ENCODE measurements at regions not wholly inside any gene's neighbourhood (a gene's known extent, or its start where the extent isn't known, plus 50 kb on each side); places are given as distances from the start of the nearest gene placed in this dataset.
"Not testable (repeated sequence)": the region's sequence is repeated elsewhere in the genome, so short reads cannot be mapped to it uniquely, and the experiment has no call there.

DNA sequence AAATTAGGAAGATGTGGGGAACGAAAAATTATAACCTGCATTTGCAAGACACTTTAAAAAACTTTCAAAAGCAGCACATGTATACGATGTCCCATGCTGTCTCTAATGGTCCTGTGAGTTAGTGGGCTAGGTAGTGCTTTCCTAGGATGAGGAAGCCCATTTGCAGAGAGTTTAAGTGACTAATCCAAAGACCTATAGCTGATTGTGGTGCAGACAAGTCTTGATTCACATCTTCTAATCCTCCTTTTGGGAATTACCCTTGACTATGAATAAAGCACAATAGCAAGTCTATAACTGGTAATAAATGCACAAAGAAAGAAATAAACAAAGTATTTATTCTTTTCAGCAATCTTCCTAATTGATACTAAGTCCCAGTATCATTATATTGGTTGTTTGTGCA lies 234.6 kb upstream of the FANCL start:
- no peak for DNase-seq
- ATAC-seq, result no peak

GRCh38 chr2:58473165-58473564 lies 232.0 kb upstream of the FANCL start:
- TF ChIP-seq CTCF (IDR thresholded peaks at IDR 0.05), result no peak
- H3K4me1 ChIP-seq (ENCODE audit: low read depth), result no peaks in the 10 kb centered on the region
- H3K9me3 ChIP-seq, result no peaks in the 10 kb centered on the region
- no peaks in the 10 kb centered on the region for H3K36me3 ChIP-seq (ENCODE audit: low read depth)
- H3K4me3 ChIP-seq, result no peak overlapping the region
- ATAC-seq, result no peak
- DNase-seq, result no peak
- intact Hi-C loops (cut with DNase I, micrococcal nuclease), result no loop called here

More for the DNA sequence above, 234.6 kb upstream of the FANCL start:
- no peaks in the 10 kb centered on the region for H3K9me3 ChIP-seq
- no peak for TF ChIP-seq CTCF (IDR thresholded peaks at IDR 0.05)
- H3K36me3 ChIP-seq (ENCODE audit: low read depth), result no peaks in the 10 kb centered on the region
- no peaks in the 10 kb centered on the region for H3K4me1 ChIP-seq (ENCODE audit: low read depth)
- H3K4me3 ChIP-seq, result no peak overlapping the region
- intact Hi-C loops (cut with DNase I, micrococcal nuclease), result no loop called here

DNA sequence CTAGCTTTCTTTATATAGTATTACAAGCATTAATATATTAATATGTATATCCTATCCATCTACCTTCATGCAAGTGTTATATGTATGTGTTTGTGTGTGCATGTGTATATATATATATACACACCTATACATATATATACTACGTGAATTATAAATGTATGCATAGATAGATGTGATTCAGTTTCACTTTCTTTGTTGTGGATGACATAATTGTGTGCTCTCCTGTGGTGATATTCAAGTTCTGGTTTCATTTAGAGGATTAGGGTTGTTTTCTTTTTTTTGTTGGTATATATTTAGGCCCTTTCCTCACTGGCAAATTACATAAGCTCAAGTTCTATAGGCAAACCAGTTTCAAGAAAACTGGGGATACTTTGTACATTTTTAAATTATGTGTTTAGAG lies 225.7 kb upstream of the FANCL start:
- H3K36me3 ChIP-seq (ENCODE audit: low read depth), result no peaks in the 10 kb centered on the region
- no peaks in the 10 kb centered on the region for H3K9me3 ChIP-seq
- intact Hi-C loops (cut with DNase I, micrococcal nuclease), result no loop called here
- DNase-seq, result no peak
- H3K4me1 ChIP-seq (ENCODE audit: low read depth), result no peaks in the 10 kb centered on the region
- H3K4me3 ChIP-seq, result no peak overlapping the region
- ATAC-seq, result no peak
- no peak for TF ChIP-seq CTCF (IDR thresholded peaks at IDR 0.05)

- H3K36me3 ChIP-seq (ENCODE audit: low read depth); intact Hi-C loops (cut with DNase I, micrococcal nuclease); H3K4me1 ChIP-seq (ENCODE audit: low read depth); H3K4me3 ChIP-seq; DNase-seq; H3K9me3 ChIP-seq; ATAC-seq: not testable (repeated sequence)
Measured at GRCh38 chr2:58466021-58466420, 224.9 kb upstream of the FANCL start.

DNA sequence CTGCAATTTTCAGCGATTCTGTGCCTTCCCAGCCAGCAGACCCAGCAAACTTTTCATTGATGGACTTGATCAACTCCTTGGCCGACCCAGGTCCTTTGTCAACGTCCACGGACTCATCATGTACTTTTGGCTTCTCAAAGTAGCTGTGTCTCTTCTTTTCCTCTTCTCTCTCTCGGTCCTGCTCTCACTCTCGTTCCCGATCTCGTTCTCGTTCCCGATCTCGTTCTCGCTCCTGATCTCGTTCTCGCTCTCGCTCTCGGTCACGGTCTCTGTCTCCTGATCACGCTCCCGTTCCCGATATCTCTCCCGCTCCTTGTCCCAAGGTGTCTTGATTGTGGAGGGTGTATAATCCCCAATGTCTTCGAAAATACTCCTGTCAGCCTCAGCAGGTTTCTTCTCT lies 219.5 kb upstream of the FANCL start:
- no peaks in the 10 kb centered on the region for H3K9me3 ChIP-seq
- no peak for TF ChIP-seq CTCF (IDR thresholded peaks at IDR 0.05)
- intact Hi-C loops (cut with DNase I, micrococcal nuclease), result no loop called here
- no peaks in the 10 kb centered on the region for H3K36me3 ChIP-seq (ENCODE audit: low read depth)
- no peak overlapping the region for H3K4me3 ChIP-seq
- ATAC-seq (no peak), DNase-seq (no peak)
- H3K4me1 ChIP-seq (ENCODE audit: low read depth), result no peaks in the 10 kb centered on the region

- no peaks in the 10 kb centered on the region for H3K9me3 ChIP-seq
- H3K4me3 ChIP-seq, result no peak overlapping the region
- no peaks in the 10 kb centered on the region for H3K4me1 ChIP-seq (ENCODE audit: low read depth)
- TF ChIP-seq CTCF (IDR thresholded peaks at IDR 0.05), result no peak
- no peaks in the 10 kb centered on the region for H3K36me3 ChIP-seq (ENCODE audit: low read depth)
- DNase-seq (no peak), ATAC-seq (no peak)
- intact Hi-C loops (cut with DNase I, micrococcal nuclease), result no loop called here
Measured at GRCh38 chr2:58449286-58450010, 208.3 kb upstream of the FANCL start.
